ENCODE measurements at regions not wholly inside any gene's neighbourhood (a gene's known extent, or its start where the extent isn't known, plus 50 kb on each side); places are given as distances from the start of the nearest gene placed in this dataset.

DNA sequence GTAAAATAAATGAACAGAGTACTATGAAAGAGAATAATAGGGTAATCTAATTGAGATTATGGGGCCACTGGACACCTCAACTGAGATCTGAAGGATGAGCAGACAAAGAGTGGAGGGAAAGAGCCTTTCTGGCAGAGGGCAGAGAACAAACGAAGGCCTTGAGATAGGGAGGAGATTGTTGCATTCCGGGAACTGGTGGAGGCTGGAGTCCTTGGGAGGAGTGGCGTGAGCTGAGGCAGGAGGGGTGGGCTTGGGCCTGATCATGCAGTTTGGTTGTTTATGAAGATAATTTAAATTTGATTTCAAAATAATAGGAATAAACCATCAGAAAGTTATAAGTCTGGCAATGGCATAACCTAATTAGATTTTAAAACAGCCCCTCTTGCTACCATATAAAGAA lies 59.5 kb upstream of the GALNT15 start:
- Histone ChIP-seq H3K27me3 (no peaks in the 10 kb centered on the region), H3K4me1 (peaks cover 0 to 3% of the 10 kb centered on the region in 2 donors), H3K27ac (peak overlapping the region; percentile 65 to 77), H3K4me3 (no peak overlapping the region), H3K36me3 (no peaks in the 10 kb centered on the region), H3K9me3 (no peaks in the 10 kb centered on the region)
- TF ChIP-seq, protein P1, sequence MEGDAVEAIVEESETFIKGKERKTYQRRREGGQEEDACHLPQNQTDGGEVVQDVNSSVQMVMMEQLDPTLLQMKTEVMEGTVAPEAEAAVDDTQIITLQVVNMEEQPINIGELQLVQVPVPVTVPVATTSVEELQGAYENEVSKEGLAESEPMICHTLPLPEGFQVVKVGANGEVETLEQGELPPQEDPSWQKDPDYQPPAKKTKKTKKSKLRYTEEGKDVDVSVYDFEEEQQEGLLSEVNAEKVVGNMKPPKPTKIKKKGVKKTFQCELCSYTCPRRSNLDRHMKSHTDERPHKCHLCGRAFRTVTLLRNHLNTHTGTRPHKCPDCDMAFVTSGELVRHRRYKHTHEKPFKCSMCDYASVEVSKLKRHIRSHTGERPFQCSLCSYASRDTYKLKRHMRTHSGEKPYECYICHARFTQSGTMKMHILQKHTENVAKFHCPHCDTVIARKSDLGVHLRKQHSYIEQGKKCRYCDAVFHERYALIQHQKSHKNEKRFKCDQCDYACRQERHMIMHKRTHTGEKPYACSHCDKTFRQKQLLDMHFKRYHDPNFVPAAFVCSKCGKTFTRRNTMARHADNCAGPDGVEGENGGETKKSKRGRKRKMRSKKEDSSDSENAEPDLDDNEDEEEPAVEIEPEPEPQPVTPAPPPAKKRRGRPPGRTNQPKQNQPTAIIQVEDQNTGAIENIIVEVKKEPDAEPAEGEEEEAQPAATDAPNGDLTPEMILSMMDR (IDR thresholded peaks at IDR 0.05): no peak
- DNase-seq (ENCODE audit: low spot score): no peak

DNA sequence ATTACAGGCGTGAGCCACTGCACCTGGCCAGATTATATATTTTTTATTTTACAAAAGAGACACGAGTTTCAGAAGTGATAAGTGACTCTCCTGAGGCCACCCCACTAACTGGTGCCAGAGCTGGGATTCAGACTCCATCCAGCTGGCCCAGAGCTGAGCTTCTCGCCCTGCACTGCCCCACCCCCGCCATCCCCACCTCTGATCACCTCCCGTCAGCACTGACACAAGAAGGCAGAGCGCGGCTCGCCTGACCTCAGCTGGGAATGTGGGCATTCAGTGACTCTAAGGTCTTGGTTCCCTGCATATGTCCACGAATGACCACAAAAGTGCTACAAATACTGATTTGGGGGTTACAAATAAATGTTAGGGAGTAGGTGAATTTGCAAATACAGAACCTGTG lies 56.1 kb upstream of the GALNT15 start:
- no peak for DNase-seq (ENCODE audit: low spot score)
- Histone ChIP-seq H3K27ac (no peak overlapping the region), H3K4me3 (no peak overlapping the region), H3K36me3 (no peaks in the 10 kb centered on the region), H3K27me3 (no peaks in the 10 kb centered on the region), H3K4me1 (peaks cover 0 to 16% of the 10 kb centered on the region in 2 donors), H3K9me3 (no peaks in the 10 kb centered on the region)
- TF ChIP-seq, protein P1 (IDR thresholded peaks at IDR 0.05): no peak

GRCh38 chr3:16119887-16120286 lies 54.6 kb upstream of the GALNT15 start:
- H3K27ac ChIP-seq: no peak overlapping the region
- no peaks in the 10 kb centered on the region for H3K9me3 ChIP-seq
- H3K4me3 ChIP-seq: no peak overlapping the region
- no peaks in the 10 kb centered on the region for H3K27me3 ChIP-seq
- TF ChIP-seq, protein P1 (IDR thresholded peaks at IDR 0.05): no peak
- H3K36me3 ChIP-seq: no peaks in the 10 kb centered on the region
- H3K4me1 ChIP-seq: peaks cover 0 to 16% of the 10 kb centered on the region in 2 donors
- no peak for DNase-seq (ENCODE audit: low spot score)

- no peaks in the 10 kb centered on the region for H3K36me3 ChIP-seq
- no peaks in the 10 kb centered on the region for H3K27me3 ChIP-seq
- no peak for DNase-seq (ENCODE audit: low spot score)
- H3K4me3 ChIP-seq: no peak overlapping the region
- H3K27ac ChIP-seq: no peak overlapping the region
- peaks cover 0 to 16% of the 10 kb centered on the region in 2 donors for H3K4me1 ChIP-seq
- TF ChIP-seq, protein P1 (IDR thresholded peaks at IDR 0.05): no peak
- H3K9me3 ChIP-seq: no peaks in the 10 kb centered on the region
These were observed 53.1 kb upstream of the GALNT15 start for GRCh38 chr3:16121391-16121790.

DNA sequence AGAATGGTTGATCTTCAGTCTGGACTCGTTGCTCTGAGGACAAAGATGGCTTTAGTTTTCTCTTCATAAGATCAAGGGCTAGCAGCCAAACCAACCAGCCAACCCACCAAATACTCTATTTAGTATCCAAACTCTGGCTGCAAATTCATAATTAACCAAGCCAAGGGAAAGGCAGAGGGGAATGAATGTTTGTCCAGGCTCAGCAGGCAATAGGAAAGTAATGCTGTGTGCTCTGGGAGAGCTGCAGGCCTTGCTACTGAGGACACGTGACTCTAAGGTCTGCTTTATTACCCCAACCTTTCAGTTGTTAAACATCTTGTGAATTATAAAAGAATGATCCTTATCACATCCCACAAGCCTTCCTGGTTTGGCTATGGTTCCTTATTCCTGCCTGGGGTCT lies 52.3 kb upstream of the GALNT15 start:
- Histone ChIP-seq H3K27ac (peak overlapping the region in 1 of 2 donors; percentile 39), H3K4me3 (no peak overlapping the region), H3K4me1 (peaks cover 0 to 14% of the 10 kb centered on the region in 2 donors), H3K9me3 (no peaks in the 10 kb centered on the region), H3K36me3 (no peaks in the 10 kb centered on the region), H3K27me3 (no peaks in the 10 kb centered on the region)
- TF ChIP-seq, protein P1 (IDR thresholded peaks at IDR 0.05): no peak
- DNase-seq (ENCODE audit: low spot score): no peak

- no peak for DNase-seq (ENCODE audit: low spot score)
- Histone ChIP-seq H3K4me1 (peaks cover 0 to 14% of the 10 kb centered on the region in 2 donors), H3K4me3 (no peak overlapping the region), H3K36me3 (no peaks in the 10 kb centered on the region), H3K27ac (no peak overlapping the region), H3K27me3 (no peaks in the 10 kb centered on the region), H3K9me3 (no peaks in the 10 kb centered on the region)
- TF ChIP-seq, protein P1 (IDR thresholded peaks at IDR 0.05): no peak
These were observed 51.8 kb upstream of the GALNT15 start for GRCh38 chr3:16122661-16123060.

Data from right atrium auricular region (tissue), 2 donors.